ELR (cell line): ENCODE measurements at regions not wholly inside any gene's neighbourhood (a gene's known extent, or its start where the extent isn't known, plus 50 kb on each side); places are given as distances from the start of the nearest gene placed in this dataset.

Experiments used
- DNase-seq: peaks from one replicate; pipeline ENCODE4 v3.0.0-alpha.2; 2015; ENCODE audit warnings: low read depth

GRCh38 chr3:190252080-190252479, 70.2 kb downstream of the CLDN1 start:
- DNase-seq = no peak

- no peak for DNase-seq
These were observed 72.8 kb downstream of the CLDN1 start for GRCh38 chr3:190249414-190249813.

- DNase-seq = no peak
These were observed 80.1 kb downstream of the CLDN1 start for GRCh38 chr3:190242147-190242546.

GRCh38 chr3:190239325-190239724, 82.9 kb downstream of the CLDN1 start:
- DNase-seq = no peak

- DNase-seq = no peak
These were observed 83.4 kb downstream of the CLDN1 start for GRCh38 chr3:190238871-190239270.

GRCh38 chr3:190234621-190235020, 87.6 kb downstream of the CLDN1 start:
- no peak for DNase-seq

- DNase-seq = peak; percentile 88
These were observed 92.4 kb downstream of the CLDN1 start for GRCh38 chr3:190229632-190230424.

- no peak for DNase-seq
These were observed 95.2 kb downstream of the CLDN1 start for GRCh38 chr3:190227064-190227463.

GRCh38 chr3:190224863-190225692, 97.2 kb downstream of the CLDN1 start:
- DNase-seq = peak; percentile 73

GRCh38 chr3:190224456-190224855, 97.8 kb downstream of the CLDN1 start:
- DNase-seq = no peak

- no peak for DNase-seq
These were observed 99.3 kb downstream of the CLDN1 start for GRCh38 chr3:190222916-190223315.

GRCh38 chr3:190222360-190222759, 99.9 kb downstream of the CLDN1 start:
- DNase-seq = no peak

GRCh38 chr3:190220362-190220761, 99.7 kb upstream of the P3H2 start:
- no peak for DNase-seq

GRCh38 chr3:190217081-190217480, 96.4 kb upstream of the P3H2 start:
- peak; percentile 80 for DNase-seq

- DNase-seq = no peak
These were observed 93.0 kb upstream of the P3H2 start for GRCh38 chr3:190213727-190214126.

- no peak for DNase-seq
These were observed 89.9 kb upstream of the P3H2 start for GRCh38 chr3:190210608-190211007.

GRCh38 chr3:190209533-190209932, 88.8 kb upstream of the P3H2 start:
- DNase-seq = no peak

GRCh38 chr3:190208196-190208595, 87.5 kb upstream of the P3H2 start:
- DNase-seq = no peak

GRCh38 chr3:190205739-190206138, 85.0 kb upstream of the P3H2 start:
- DNase-seq = peak; percentile 92

- DNase-seq = no peak
These were observed 83.5 kb upstream of the P3H2 start for GRCh38 chr3:190204200-190204599.

GRCh38 chr3:190197346-190197763, 76.7 kb upstream of the P3H2 start:
- DNase-seq = no peak

GRCh38 chr3:190194506-190194905, 73.8 kb upstream of the P3H2 start:
- no peak for DNase-seq

- DNase-seq = peak; percentile 66
These were observed 72.5 kb upstream of the P3H2 start for GRCh38 chr3:190193210-190193609.
